KMS-11 (cell line): ENCODE measurements at regions not wholly inside any gene's neighbourhood (a gene's known extent, or its start where the extent isn't known, plus 50 kb on each side); places are given as distances from the start of the nearest gene placed in this dataset.
"Not testable (repeated sequence)": the region's sequence is repeated elsewhere in the genome, so short reads cannot be mapped to it uniquely, and the experiment has no call there.

Experiments
- H2AFZ ChIP-seq: fragments of 200-600 bp; sonication (generic); 2 replicates; pipeline ENCODE4 v1.6.1; 2016; ENCODE audit warnings: antibody characterized with exemption, mixed run types, low read depth
- H3K27ac ChIP-seq: fragments of 200-600 bp; sonication (generic); 2 replicates; pipeline ENCODE4 v1.6.1; 2016; ENCODE audit warnings: mild to moderate bottlenecking, mixed run types
- H3K27me3 ChIP-seq: fragments of 200-600 bp; sonication (generic); 2 replicates; pipeline ENCODE4 v1.6.1; 2017; ENCODE audit warnings: mild to moderate bottlenecking, low read depth, mixed run types, moderate library complexity; ENCODE audit not compliant: insufficient read depth
- H3K36me3 ChIP-seq: fragments of 200-600 bp; sonication (generic); 2 replicates; pipeline ENCODE4 v1.6.1; 2017; ENCODE audit warnings: mild to moderate bottlenecking, mixed run types; ENCODE audit not compliant: insufficient read depth
- H3K4me1 ChIP-seq: fragments of 200-600 bp; sonication (generic); 2 replicates; pipeline ENCODE4 v1.6.1; 2016; ENCODE audit warnings: mild to moderate bottlenecking, low read depth, mixed run types; ENCODE audit not compliant: poor library complexity, severe bottlenecking
- H3K4me2 ChIP-seq: fragments of 200-600 bp; sonication (generic); 2 replicates; pipeline ENCODE4 v1.7.0; 2016; ENCODE audit warnings: mild to moderate bottlenecking, mixed run types
- H3K4me3 ChIP-seq: fragments of 200-600 bp; sonication (generic); IDR thresholded peaks from 2 replicates; pipeline ENCODE4 v1.6.1; 2017; ENCODE audit warnings: low read depth, low read length, mixed read lengths; ENCODE audit not compliant: insufficient read depth
- H3K79me2 ChIP-seq: fragments of 200-600 bp; sonication (generic); 2 replicates; pipeline ENCODE4 v1.6.1; 2016; ENCODE audit warnings: low read depth, mixed run types; ENCODE audit not compliant: insufficient read depth
- H3K9ac ChIP-seq: fragments of 200-600 bp; sonication (generic); 2 replicates; pipeline ENCODE4 v1.6.1; 2016; ENCODE audit warnings: mild to moderate bottlenecking, mixed run types
- H4K20me1 ChIP-seq: fragments of 200-600 bp; sonication (generic); 2 replicates; pipeline ENCODE4 v1.6.1; 2016; ENCODE audit warnings: mild to moderate bottlenecking, mixed run types; ENCODE audit not compliant: insufficient read depth
- TF ChIP-seq, protein P1 (sequence below): fragments of 200-600 bp; sonication (generic); conservative IDR thresholded peaks from 2 replicates; pipeline ENCODE4 v1.6.1; 2017; ENCODE audit warnings: low read depth, mild to moderate bottlenecking, antibody characterized with exemption, low read length, moderate library complexity, mixed read lengths

DNA sequence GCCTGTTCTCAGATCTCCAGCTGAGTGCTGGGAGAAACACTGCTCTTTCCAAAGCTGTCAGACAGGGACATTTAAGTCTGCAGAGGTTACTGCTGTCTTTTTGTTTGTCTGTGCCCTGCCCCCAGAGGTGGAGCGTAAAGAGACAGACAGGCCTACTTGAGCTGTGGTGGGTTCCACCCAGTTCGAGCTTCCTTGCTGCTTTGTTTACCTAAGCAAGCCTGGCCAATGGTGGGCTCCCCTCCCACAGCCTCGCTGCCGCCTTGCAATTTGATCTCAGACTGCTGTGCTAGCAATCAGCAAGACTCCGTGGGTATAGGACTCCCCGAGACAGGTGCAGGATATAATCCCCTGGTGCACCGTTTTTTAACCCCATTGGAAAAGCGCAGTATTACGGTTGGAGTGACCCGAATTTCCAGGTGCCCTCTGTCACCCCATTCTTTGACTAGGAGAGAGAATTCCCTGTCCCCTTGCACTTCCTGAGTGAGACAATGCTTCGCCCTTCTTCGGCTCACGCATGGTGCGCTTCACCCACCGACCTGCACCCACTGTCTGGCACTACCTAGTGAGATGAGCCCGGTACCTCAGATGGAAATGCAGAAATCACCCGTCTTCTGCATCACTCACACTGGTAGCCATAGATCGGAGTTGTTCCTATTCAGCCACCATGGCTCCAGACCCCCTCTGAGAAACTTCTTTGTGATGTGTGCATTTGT, 650.3 kb upstream of the ALG10B start:
- Histone ChIP-seq H3K27me3 (no peaks in the 10 kb centered on the region), H3K4me3 (no peak overlapping the region), H3K27ac (no peak overlapping the region), H3K4me1 (no peaks in the 10 kb centered on the region), H3K9ac (no peak overlapping the region), H3K79me2 (no peaks in the 10 kb centered on the region), H3K4me2 (no peak overlapping the region), H3K36me3 (no peaks in the 10 kb centered on the region), H2AFZ (no peak overlapping the region), H4K20me1 (no peaks in the 10 kb centered on the region)
- TF ChIP-seq, protein P1, sequence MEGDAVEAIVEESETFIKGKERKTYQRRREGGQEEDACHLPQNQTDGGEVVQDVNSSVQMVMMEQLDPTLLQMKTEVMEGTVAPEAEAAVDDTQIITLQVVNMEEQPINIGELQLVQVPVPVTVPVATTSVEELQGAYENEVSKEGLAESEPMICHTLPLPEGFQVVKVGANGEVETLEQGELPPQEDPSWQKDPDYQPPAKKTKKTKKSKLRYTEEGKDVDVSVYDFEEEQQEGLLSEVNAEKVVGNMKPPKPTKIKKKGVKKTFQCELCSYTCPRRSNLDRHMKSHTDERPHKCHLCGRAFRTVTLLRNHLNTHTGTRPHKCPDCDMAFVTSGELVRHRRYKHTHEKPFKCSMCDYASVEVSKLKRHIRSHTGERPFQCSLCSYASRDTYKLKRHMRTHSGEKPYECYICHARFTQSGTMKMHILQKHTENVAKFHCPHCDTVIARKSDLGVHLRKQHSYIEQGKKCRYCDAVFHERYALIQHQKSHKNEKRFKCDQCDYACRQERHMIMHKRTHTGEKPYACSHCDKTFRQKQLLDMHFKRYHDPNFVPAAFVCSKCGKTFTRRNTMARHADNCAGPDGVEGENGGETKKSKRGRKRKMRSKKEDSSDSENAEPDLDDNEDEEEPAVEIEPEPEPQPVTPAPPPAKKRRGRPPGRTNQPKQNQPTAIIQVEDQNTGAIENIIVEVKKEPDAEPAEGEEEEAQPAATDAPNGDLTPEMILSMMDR, result no peak

DNA sequence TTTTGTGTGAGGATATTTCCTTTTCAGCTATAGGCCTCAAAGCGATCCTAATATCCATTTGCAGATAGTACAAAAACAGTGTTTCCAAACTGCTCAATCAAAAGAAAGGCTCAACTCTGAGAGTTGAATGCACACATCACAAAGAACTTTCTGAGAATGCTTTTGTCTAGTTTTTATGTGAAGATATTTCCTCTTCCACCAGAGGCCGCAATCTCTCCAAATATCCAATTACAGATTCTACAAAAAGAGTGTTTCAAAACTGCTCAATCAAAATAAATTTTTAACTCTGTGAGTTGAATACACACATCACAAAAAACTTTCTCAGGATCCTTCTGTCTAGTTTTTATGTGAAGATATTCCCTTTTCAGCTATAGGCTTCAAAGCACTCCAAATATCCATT, 648.0 kb upstream of the ALG10B start:
- H3K4me3 ChIP-seq, H4K20me1 ChIP-seq, H3K4me2 ChIP-seq, H3K27ac ChIP-seq, H3K27me3 ChIP-seq, H2AFZ ChIP-seq, H3K9ac ChIP-seq, H3K79me2 ChIP-seq, H3K4me1 ChIP-seq, H3K36me3 ChIP-seq: not testable (repeated sequence)

GRCh38 chr12:37672655-37673260, 643.8 kb upstream of the ALG10B start:
- H3K27ac ChIP-seq, result no peak overlapping the region
- H3K4me2 ChIP-seq, result no peak overlapping the region
- H3K4me3 ChIP-seq, result no peak overlapping the region
- no peak overlapping the region for H2AFZ ChIP-seq
- no peaks in the 10 kb centered on the region for H3K79me2 ChIP-seq
- no peaks in the 10 kb centered on the region for H3K27me3 ChIP-seq
- TF ChIP-seq, protein P1, result peak; percentile 69
- no peaks in the 10 kb centered on the region for H3K36me3 ChIP-seq
- H4K20me1 ChIP-seq, result no peaks in the 10 kb centered on the region
- H3K4me1 ChIP-seq, result no peaks in the 10 kb centered on the region
- H3K9ac ChIP-seq, result no peak overlapping the region

DNA sequence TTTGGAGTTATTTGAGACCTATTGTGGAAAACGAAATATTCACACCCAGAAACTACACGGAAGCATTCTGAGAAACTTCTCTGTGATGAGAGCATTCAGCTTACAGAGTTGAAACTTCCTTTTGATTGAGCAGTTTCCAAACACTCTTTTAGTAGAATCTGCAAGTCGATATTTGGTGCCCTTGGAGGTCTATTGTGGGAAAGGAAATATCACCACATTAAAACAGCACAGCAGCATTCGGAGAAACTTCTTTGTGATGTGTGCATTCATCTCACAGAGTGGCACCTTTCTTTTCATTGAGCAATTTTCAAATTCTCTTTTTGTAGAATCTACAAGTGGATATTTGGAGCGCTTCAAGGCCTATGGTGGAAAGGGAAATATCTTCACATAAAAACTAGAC, 595.7 kb upstream of the ALG10B start:
- TF ChIP-seq, protein P1, result no peak
- no peaks in the 10 kb centered on the region for H3K36me3 ChIP-seq
- H3K4me2 ChIP-seq, result no peak overlapping the region
- no peaks in the 10 kb centered on the region for H4K20me1 ChIP-seq
- no peaks in the 10 kb centered on the region for H3K4me1 ChIP-seq
- H3K79me2 ChIP-seq, result no peaks in the 10 kb centered on the region
- no peak overlapping the region for H3K27ac ChIP-seq
- no peak overlapping the region for H2AFZ ChIP-seq
- no peak overlapping the region for H3K4me3 ChIP-seq
- H3K27me3 ChIP-seq, result no peaks in the 10 kb centered on the region
- H3K9ac ChIP-seq, result no peak overlapping the region

DNA sequence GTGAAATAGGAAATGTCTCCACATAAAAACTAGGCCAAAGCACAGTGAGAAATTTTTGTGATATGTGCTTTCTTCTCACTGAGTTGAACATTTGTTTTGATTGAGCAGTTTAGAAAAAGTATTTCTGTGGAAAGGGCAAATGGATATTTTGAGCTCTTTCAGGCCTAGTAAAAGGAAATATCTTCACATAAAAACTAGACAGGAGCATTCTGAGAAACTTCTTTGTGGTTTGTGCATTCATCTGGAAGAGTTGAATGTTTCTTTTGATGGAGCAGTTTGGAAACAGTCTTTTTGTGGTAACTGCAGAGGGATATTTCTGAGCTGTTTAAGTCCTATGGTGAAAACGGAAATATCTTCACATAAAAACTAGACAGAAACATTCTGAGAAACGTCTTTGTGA, 582.7 kb upstream of the ALG10B start:
- Histone ChIP-seq H3K79me2 (no peaks in the 10 kb centered on the region), H3K36me3 (no peaks in the 10 kb centered on the region), H3K4me1 (no peaks in the 10 kb centered on the region), H3K27ac (no peak overlapping the region), H2AFZ (no peak overlapping the region), H3K4me2 (no peak overlapping the region), H3K4me3 (no peak overlapping the region), H3K9ac (no peak overlapping the region), H4K20me1 (no peaks in the 10 kb centered on the region), H3K27me3 (no peaks in the 10 kb centered on the region)
- TF ChIP-seq, protein P1, result no peak
